Adipocyte (in vitro differentiated cells): ENCODE measurements at regions not wholly inside any gene's neighbourhood (a gene's known extent, or its start where the extent isn't known, plus 50 kb on each side); places are given as distances from the start of the nearest gene placed in this dataset.
A peak's percentile ranks its signal among the peaks of the same experiment; 100 is the strongest.

Experiments used
- DNase-seq: peaks from one replicate; pipeline ENCODE4 v3.0.0-alpha.2; 2015; ENCODE audit warnings: low read depth
- H3K27me3 ChIP-seq: replicated peaks from 2 replicates; pipeline ENCODE4 v1.7.0; 2013; ENCODE audit warnings: mild to moderate bottlenecking, low read length, moderate library complexity; ENCODE audit not compliant: control insufficient read depth, insufficient read depth
- H3K36me3 ChIP-seq: 2 replicates; pipeline ENCODE4 v1.7.0; 2013; ENCODE audit warnings: low read length, mild to moderate bottlenecking, moderate library complexity; ENCODE audit not compliant: control insufficient read depth, insufficient read depth, severe bottlenecking
- H3K4me1 ChIP-seq: 2 replicates; pipeline ENCODE4 v1.7.0; 2013; ENCODE audit warnings: mild to moderate bottlenecking, low read length, moderate library complexity; ENCODE audit not compliant: control insufficient read depth, insufficient read depth
- H3K4me3 ChIP-seq: 2 replicates; pipeline ENCODE4 v1.7.0; 2013; ENCODE audit warnings: mild to moderate bottlenecking, low read length, moderate library complexity
- H3K9ac ChIP-seq: 2 replicates; pipeline ENCODE4 v1.7.0; 2013; ENCODE audit warnings: mild to moderate bottlenecking, low read length, moderate library complexity
- H3K9me3 ChIP-seq: 2 replicates; pipeline ENCODE4 v1.7.0; 2013; ENCODE audit warnings: mild to moderate bottlenecking, low read length, moderate library complexity; ENCODE audit not compliant: control insufficient read depth

- Histone ChIP-seq H3K36me3 (no peaks in the 10 kb centered on the region), H3K9ac (no peak overlapping the region), H3K4me3 (no peak overlapping the region), H3K4me1 (no peaks in the 10 kb centered on the region), H3K9me3 (peaks cover 2% of the 10 kb centered on the region), H3K27me3 (peaks cover 11% of the 10 kb centered on the region)
- no peak for DNase-seq
Measured at GRCh38 chr12:66896797-66897196, 217.9 kb upstream of the GRIP1 start.

GRCh38 chr12:66898700-66899469 lies 220.0 kb upstream of the GRIP1 start:
- Histone ChIP-seq H3K9ac (no peak overlapping the region), H3K4me1 (no peaks in the 10 kb centered on the region), H3K27me3 (peaks cover 11% of the 10 kb centered on the region), H3K9me3 (peaks cover 2% of the 10 kb centered on the region), H3K4me3 (no peak overlapping the region), H3K36me3 (no peaks in the 10 kb centered on the region)
- no peak for DNase-seq

- Histone ChIP-seq H3K27me3 (peaks cover 11% of the 10 kb centered on the region), H3K4me3 (no peak overlapping the region), H3K9me3 (peaks cover 2% of the 10 kb centered on the region), H3K4me1 (no peaks in the 10 kb centered on the region), H3K36me3 (no peaks in the 10 kb centered on the region), H3K9ac (no peak overlapping the region)
- DNase-seq = no peak
Measured at GRCh38 chr12:66899588-66899987, 220.7 kb upstream of the GRIP1 start.

GRCh38 chr12:66900616-66901015 lies 221.7 kb upstream of the GRIP1 start:
- Histone ChIP-seq H3K9ac (no peak overlapping the region), H3K4me3 (no peak overlapping the region), H3K27me3 (peaks cover 11% of the 10 kb centered on the region), H3K9me3 (peaks cover 2% of the 10 kb centered on the region), H3K4me1 (no peaks in the 10 kb centered on the region), H3K36me3 (no peaks in the 10 kb centered on the region)
- DNase-seq = no peak

- no peak for DNase-seq
- no peak overlapping the region for H3K9ac ChIP-seq
- H3K36me3 ChIP-seq = no peaks in the 10 kb centered on the region
- peaks cover 11% of the 10 kb centered on the region for H3K27me3 ChIP-seq
- no peaks in the 10 kb centered on the region for H3K4me1 ChIP-seq
- no peak overlapping the region for H3K4me3 ChIP-seq
- peaks cover 2% of the 10 kb centered on the region for H3K9me3 ChIP-seq
Measured at GRCh38 chr12:66901138-66901932, 222.5 kb upstream of the GRIP1 start.

- H3K9ac ChIP-seq = no peak overlapping the region
Measured at GRCh38 chr12:66902020-66902419, 223.1 kb upstream of the GRIP1 start.

GRCh38 chr12:66903782-66904396 lies 225.0 kb upstream of the GRIP1 start:
- H3K27me3 ChIP-seq = no peaks in the 10 kb centered on the region
- no peaks in the 10 kb centered on the region for H3K4me1 ChIP-seq
- H3K36me3 ChIP-seq = no peaks in the 10 kb centered on the region
- no peak overlapping the region for H3K4me3 ChIP-seq
- no peak overlapping the region for H3K9ac ChIP-seq
- DNase-seq = peak; percentile 5
- no peaks in the 10 kb centered on the region for H3K9me3 ChIP-seq

More at GRCh38 chr12:66902020-66902419, 223.1 kb upstream of the GRIP1 start:
- no peak overlapping the region for H3K4me3 ChIP-seq
- peaks cover 8% of the 10 kb centered on the region for H3K27me3 ChIP-seq
- H3K4me1 ChIP-seq = no peaks in the 10 kb centered on the region
- peaks cover 2% of the 10 kb centered on the region for H3K9me3 ChIP-seq
- DNase-seq = no peak
- no peaks in the 10 kb centered on the region for H3K36me3 ChIP-seq

GRCh38 chr12:66905201-66905600 lies 226.3 kb upstream of the GRIP1 start:
- H3K36me3 ChIP-seq = no peaks in the 10 kb centered on the region
- no peaks in the 10 kb centered on the region for H3K4me1 ChIP-seq
- no peaks in the 10 kb centered on the region for H3K9me3 ChIP-seq
- H3K27me3 ChIP-seq = no peaks in the 10 kb centered on the region
- H3K4me3 ChIP-seq = no peak overlapping the region
- DNase-seq = no peak
- no peak overlapping the region for H3K9ac ChIP-seq

GRCh38 chr12:66910366-66910974 lies 231.6 kb upstream of the GRIP1 start:
- Histone ChIP-seq H3K4me3 (no peak overlapping the region), H3K36me3 (no peaks in the 10 kb centered on the region), H3K9me3 (no peaks in the 10 kb centered on the region), H3K9ac (no peak overlapping the region), H3K27me3 (no peaks in the 10 kb centered on the region), H3K4me1 (no peaks in the 10 kb centered on the region)
- no peak for DNase-seq

GRCh38 chr12:66915306-66915904 lies 236.5 kb upstream of the GRIP1 start:
- DNase-seq = no peak
- no peaks in the 10 kb centered on the region for H3K36me3 ChIP-seq
- H3K4me3 ChIP-seq = no peak overlapping the region
- no peaks in the 10 kb centered on the region for H3K9me3 ChIP-seq
- H3K9ac ChIP-seq = no peak overlapping the region
- no peaks in the 10 kb centered on the region for H3K4me1 ChIP-seq
- no peaks in the 10 kb centered on the region for H3K27me3 ChIP-seq

GRCh38 chr12:66916189-66916588 lies 237.3 kb upstream of the GRIP1 start:
- Histone ChIP-seq H3K9me3 (no peaks in the 10 kb centered on the region), H3K36me3 (no peaks in the 10 kb centered on the region), H3K4me1 (no peaks in the 10 kb centered on the region), H3K4me3 (no peak overlapping the region), H3K9ac (no peak overlapping the region), H3K27me3 (no peaks in the 10 kb centered on the region)
- DNase-seq = no peak
